HG03039 (cell line): ENCODE measurements at regions not wholly inside any gene's neighbourhood (a gene's known extent, or its start where the extent isn't known, plus 50 kb on each side); places are given as distances from the start of the nearest gene placed in this dataset.

Experiments used
- ATAC-seq: cut with Tn5 transposase; IDR thresholded peaks from one replicate; pipeline ENCODE4 v1.9.1; 2021; ENCODE audit warnings: mild to moderate bottlenecking, moderate library complexity; ENCODE audit not compliant: unreplicated experiment

DNA sequence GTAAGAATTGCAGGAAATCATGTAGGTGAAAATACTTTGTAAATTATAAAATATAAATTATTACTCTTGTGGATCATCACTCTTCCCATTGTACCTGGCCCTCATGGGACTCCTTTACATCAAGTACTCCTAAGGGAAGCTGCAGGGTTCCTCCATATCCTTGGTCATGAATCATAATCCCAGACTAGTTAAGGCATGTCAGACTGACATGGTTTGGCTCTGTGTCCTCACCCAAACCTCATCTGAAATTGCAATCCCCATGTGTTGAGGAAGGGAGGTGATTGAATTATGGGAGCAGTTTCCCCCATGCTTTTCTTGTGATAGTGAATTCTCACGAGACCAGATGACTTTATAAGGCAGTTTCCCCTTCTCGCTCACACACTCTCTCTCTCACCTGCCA lies 77.1 kb downstream of the CMPK2 start:
- no peak for ATAC-seq

DNA sequence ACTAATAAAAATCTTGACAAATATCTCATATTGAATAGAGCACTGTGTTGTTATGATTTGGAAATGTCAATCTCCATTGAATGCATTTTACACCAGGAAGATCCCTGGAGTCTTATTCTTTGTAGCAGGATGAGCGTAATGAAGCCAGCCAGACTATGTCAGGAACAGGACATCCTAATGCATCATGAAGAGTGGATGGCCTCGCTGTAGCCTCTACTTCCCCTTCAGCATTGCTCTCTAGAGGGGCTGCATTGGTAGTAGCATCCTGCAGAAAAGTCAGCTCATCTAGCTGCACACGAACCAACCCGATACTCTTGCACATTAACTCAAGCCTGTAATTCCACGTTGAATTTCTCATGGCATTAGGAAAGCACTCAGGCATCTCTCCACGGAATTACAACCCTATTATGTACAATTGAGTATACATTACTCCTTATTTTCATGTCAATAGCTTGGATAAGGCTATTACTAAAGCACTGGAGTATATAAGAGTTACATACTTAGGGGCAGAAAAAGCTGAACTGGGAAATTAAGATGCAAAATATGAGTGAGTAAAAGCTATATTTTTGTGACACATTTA lies 76.1 kb downstream of the CMPK2 start:
- ATAC-seq: no peak

DNA sequence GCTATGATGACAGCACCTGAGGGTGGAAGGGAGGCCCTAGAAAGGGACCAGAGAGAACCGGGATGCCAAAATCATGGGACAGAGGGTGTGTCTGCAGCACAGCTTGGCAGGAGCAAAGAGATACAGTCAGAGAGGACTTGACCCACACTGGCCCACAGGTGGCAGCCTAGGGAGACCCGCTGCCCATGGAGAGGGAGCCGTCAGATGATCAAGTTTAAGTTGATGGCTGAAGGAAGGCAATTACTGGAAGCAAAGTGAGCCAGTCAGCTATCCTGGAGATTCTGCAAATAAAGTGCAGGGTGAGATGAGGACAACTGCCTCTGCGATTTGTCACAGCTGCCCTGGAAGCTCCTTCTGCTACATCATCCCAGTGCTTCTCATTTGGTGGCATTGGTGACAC lies 74.0 kb downstream of the CMPK2 start:
- ATAC-seq: no peak

DNA sequence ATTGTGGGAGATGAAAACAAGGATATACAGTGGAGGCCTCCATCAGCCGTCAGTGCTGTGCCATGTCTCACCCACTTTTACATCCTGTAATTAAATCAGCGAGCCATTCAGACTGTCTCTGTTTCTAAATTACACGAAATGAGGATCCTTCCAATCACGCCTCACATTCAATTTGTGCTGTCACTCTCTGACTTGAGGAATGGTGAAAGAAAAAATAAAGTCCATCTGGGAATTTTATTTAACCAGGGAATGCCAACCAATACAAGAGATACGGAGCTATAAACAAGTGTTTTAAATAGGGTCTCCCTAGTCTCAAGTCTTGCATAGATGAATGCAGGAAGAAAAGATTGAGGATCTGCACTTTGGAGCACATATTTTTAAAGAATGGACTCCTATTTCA lies 72.8 kb downstream of the CMPK2 start:
- no peak for ATAC-seq

DNA sequence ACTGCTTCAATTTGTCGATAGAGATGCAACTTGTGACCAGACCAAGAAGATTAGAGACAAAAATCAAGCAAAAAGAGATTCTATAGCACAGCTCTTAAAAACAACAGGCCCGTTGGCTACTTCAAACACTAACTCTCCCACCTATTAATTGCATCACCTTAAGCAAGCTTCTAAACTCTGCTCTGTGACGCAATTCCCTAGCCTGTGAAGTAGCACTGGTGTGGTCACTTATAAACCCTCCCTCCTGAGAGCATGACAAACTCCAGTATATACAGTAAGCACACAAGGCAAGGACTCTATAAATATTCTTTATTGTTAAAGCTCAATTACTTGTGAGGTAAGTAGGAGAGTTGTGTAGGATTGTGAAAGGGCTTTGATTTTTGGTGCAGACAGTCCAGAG lies 72.3 kb downstream of the CMPK2 start:
- no peak for ATAC-seq

DNA sequence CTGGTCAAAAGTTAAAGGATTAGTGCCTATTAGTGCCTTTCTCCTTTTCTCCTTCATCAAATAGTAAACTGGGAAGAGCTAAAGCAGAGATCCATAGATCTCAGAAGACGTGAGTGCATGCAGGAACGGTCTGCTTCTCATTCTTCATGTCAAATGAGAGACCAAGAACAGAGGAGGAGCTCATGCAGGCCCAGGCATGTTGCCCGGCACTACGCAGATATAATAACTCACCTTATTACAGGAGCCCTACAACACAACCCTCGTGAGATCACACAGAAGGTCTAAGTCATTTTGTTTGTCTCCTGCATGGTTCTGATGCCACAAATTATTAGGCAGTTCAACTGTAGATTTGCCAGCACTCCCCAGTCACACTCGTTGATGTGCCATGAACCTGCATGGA lies 71.8 kb downstream of the CMPK2 start:
- ATAC-seq: no peak

DNA sequence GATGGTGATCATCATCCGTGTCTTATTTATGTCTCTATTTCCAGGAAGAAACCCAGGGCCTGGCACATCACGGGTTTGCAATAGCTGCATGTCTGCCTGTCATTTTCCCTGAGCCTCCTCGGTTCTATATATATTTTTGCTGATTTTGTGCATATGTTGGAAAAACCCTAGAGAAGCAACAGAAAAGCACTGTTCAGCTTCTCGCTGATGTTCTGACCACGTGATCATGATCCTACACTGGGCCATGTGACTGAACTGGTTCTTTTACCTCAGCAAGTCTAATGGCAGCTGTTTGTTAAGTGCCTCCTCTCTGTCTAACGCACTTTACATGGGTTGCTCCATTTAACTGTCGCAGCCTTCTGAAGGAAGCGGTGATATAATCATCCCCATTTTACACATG lies 71.3 kb downstream of the CMPK2 start:
- ATAC-seq: no peak
